ENCODE measurements at regions not wholly inside any gene's neighbourhood (a gene's known extent, or its start where the extent isn't known, plus 50 kb on each side); places are given as distances from the start of the nearest gene placed in this dataset.

GRCh38 chr6:165117806-165118205 is 191.6 kb downstream of the C6orf118 start:
- TF ChIP-seq, protein P1, sequence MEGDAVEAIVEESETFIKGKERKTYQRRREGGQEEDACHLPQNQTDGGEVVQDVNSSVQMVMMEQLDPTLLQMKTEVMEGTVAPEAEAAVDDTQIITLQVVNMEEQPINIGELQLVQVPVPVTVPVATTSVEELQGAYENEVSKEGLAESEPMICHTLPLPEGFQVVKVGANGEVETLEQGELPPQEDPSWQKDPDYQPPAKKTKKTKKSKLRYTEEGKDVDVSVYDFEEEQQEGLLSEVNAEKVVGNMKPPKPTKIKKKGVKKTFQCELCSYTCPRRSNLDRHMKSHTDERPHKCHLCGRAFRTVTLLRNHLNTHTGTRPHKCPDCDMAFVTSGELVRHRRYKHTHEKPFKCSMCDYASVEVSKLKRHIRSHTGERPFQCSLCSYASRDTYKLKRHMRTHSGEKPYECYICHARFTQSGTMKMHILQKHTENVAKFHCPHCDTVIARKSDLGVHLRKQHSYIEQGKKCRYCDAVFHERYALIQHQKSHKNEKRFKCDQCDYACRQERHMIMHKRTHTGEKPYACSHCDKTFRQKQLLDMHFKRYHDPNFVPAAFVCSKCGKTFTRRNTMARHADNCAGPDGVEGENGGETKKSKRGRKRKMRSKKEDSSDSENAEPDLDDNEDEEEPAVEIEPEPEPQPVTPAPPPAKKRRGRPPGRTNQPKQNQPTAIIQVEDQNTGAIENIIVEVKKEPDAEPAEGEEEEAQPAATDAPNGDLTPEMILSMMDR (conservative IDR thresholded peaks at IDR 0.05; ENCODE audit: low read length), result no peak
- TF ChIP-seq EZH2phosphoT487 (IDR thresholded peaks at IDR 0.05; ENCODE audit: borderline replicate concordance), result no peak
